ENCODE measurements at regions not wholly inside any gene's neighbourhood (a gene's known extent, or its start where the extent isn't known, plus 50 kb on each side); places are given as distances from the start of the nearest gene placed in this dataset.

DNA sequence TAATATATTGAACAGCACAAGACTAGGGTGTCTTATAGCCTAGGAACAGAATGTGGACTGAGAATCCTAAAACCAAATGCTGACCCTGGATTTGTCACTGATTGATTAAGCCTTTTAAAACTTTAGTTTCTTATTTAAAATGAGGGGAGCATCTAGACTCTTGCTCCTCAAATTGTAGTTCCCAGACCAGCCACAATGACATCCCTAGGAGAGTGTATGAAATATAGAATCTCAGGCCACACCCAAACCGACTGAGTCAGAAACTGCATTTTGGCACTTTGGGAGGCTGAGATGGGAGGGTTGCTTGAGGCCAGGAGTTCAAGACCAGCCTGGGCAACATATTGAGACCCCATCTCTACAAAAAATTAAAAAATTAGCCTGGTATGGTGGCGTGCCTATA is 287.8 kb upstream of the UMPS start:
- H4K20me1 ChIP-seq (ENCODE audit: insufficient read depth, low read depth, low read length): no peaks in the 10 kb centered on the region
- no peaks in the 10 kb centered on the region for H3K27me3 ChIP-seq (ENCODE audit: low read length)
- no peaks in the 10 kb centered on the region for H3K36me3 ChIP-seq (ENCODE audit: insufficient read depth, low read length)
- no peak overlapping the region for H2AFZ ChIP-seq (ENCODE audit: low read length)
- no peak overlapping the region for H3K4me2 ChIP-seq (ENCODE audit: low read depth, low read length, poor library complexity, severe bottlenecking)
- H3K9ac ChIP-seq (ENCODE audit: low read length): no peak overlapping the region
- H3K4me3 ChIP-seq (ENCODE audit: low read length): no peak overlapping the region
- H3K9me2 ChIP-seq (replicated peaks; ENCODE audit: insufficient read depth, low read length): no peaks in the 10 kb centered on the region
- H3K9me3 ChIP-seq (ENCODE audit: low read length): no peaks in the 10 kb centered on the region
- no peak overlapping the region for H3K27ac ChIP-seq (ENCODE audit: low read length)
- no peaks in the 10 kb centered on the region for H3K79me2 ChIP-seq (ENCODE audit: low read length)
- no peaks in the 10 kb centered on the region for H3K4me1 ChIP-seq (ENCODE audit: low read length)
- DNase-seq: no peak

DNA sequence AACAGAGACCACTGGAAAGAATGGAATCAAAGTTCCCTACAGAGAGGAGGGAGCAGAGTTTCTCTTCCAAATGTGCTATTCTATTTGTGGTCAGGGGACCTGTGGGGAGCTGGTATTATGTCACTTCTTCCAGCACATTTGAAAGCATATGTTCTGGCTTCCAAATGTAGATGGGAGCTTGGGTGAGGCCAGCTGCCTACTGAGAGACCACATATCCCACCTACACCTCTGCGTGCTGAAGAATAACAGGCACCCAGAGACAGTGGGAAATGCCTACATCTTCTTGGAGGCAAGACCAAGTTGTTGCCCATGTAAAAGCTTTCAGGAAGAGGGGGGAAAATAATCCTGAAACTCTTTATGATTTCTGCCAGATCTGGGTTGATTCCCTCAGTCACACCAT is 286.8 kb upstream of the UMPS start:
- H3K79me2 ChIP-seq (ENCODE audit: low read length): no peaks in the 10 kb centered on the region
- no peaks in the 10 kb centered on the region for H3K27me3 ChIP-seq (ENCODE audit: low read length)
- no peak for DNase-seq

DNA sequence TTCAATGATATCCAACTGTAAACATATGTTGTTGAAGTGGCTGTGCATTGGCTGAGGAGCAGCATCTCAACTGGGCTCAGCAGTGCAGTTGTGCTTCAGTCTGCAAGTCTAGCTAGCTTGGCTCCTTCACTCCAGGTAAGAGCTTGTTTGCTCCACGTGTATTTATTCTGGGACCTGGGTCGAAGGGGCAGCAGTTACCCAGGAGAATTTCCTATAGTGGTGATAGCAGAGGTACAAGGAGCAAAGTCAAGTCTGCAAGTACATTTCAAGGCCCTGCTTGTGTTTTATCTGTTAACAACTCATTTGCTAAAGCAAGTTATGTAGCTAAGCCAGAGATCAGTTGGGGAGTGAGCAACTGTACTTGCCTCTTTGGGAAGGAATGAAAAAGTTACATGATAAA is 286.2 kb upstream of the UMPS start:
- Histone ChIP-seq H3K9me2 (replicated peaks; ENCODE audit: insufficient read depth, low read length) (no peaks in the 10 kb centered on the region), H2AFZ (ENCODE audit: low read length) (no peak overlapping the region), H3K4me3 (ENCODE audit: low read length) (no peak overlapping the region), H3K27me3 (ENCODE audit: low read length) (no peaks in the 10 kb centered on the region), H3K4me2 (ENCODE audit: low read depth, low read length, poor library complexity, severe bottlenecking) (no peak overlapping the region), H3K9me3 (ENCODE audit: low read length) (no peaks in the 10 kb centered on the region), H3K4me1 (ENCODE audit: low read length) (no peaks in the 10 kb centered on the region), H4K20me1 (ENCODE audit: insufficient read depth, low read depth, low read length) (no peaks in the 10 kb centered on the region), H3K36me3 (ENCODE audit: insufficient read depth, low read length) (no peaks in the 10 kb centered on the region), H3K79me2 (ENCODE audit: low read length) (no peaks in the 10 kb centered on the region), H3K9ac (ENCODE audit: low read length) (no peak overlapping the region), H3K27ac (ENCODE audit: low read length) (no peak overlapping the region)
- no peak for DNase-seq

More for the DNA sequence above, 286.8 kb upstream of the UMPS start:
- Histone ChIP-seq H2AFZ (ENCODE audit: low read length) (no peak overlapping the region), H3K4me2 (ENCODE audit: low read depth, low read length, poor library complexity, severe bottlenecking) (no peak overlapping the region), H3K27ac (ENCODE audit: low read length) (no peak overlapping the region), H3K9me2 (replicated peaks; ENCODE audit: insufficient read depth, low read length) (no peaks in the 10 kb centered on the region), H3K36me3 (ENCODE audit: insufficient read depth, low read length) (no peaks in the 10 kb centered on the region), H3K9me3 (ENCODE audit: low read length) (no peaks in the 10 kb centered on the region), H3K4me3 (ENCODE audit: low read length) (no peak overlapping the region), H3K4me1 (ENCODE audit: low read length) (no peaks in the 10 kb centered on the region), H4K20me1 (ENCODE audit: insufficient read depth, low read depth, low read length) (no peaks in the 10 kb centered on the region), H3K9ac (ENCODE audit: low read length) (no peak overlapping the region)

DNA sequence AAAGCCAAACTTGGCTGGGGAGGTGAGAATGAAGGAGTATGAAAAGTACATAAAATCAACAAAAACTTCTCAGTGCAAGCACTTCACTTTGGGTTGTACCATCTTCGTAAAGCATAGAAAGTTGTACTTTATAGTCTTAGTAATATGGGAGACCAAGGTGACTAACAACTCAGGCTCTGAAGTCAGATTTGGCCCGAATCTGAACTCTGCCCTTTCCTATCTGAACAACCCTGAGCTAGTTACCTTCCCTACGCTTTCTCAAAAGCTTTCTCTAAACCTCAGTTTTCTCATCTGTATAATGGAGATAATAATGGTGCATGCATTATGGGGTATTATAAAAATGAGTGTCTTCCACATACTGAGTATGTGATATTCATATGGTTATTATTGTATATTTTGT is 285.4 kb upstream of the UMPS start:
- Histone ChIP-seq H2AFZ (ENCODE audit: low read length) (no peak overlapping the region), H3K79me2 (ENCODE audit: low read length) (no peaks in the 10 kb centered on the region), H3K9me2 (replicated peaks; ENCODE audit: insufficient read depth, low read length) (no peaks in the 10 kb centered on the region), H3K9ac (ENCODE audit: low read length) (no peak overlapping the region), H3K4me1 (ENCODE audit: low read length) (no peaks in the 10 kb centered on the region), H3K4me2 (ENCODE audit: low read depth, low read length, poor library complexity, severe bottlenecking) (no peak overlapping the region), H4K20me1 (ENCODE audit: insufficient read depth, low read depth, low read length) (no peaks in the 10 kb centered on the region), H3K27me3 (ENCODE audit: low read length) (0 out of 2 replicates have a peak, but pooled peaks cover 2% of the 10 kb centered on the region), H3K36me3 (ENCODE audit: insufficient read depth, low read length) (no peaks in the 10 kb centered on the region), H3K9me3 (ENCODE audit: low read length) (no peaks in the 10 kb centered on the region), H3K4me3 (ENCODE audit: low read length) (no peak overlapping the region), H3K27ac (ENCODE audit: low read length) (no peak overlapping the region)
- no peak for DNase-seq

DNA sequence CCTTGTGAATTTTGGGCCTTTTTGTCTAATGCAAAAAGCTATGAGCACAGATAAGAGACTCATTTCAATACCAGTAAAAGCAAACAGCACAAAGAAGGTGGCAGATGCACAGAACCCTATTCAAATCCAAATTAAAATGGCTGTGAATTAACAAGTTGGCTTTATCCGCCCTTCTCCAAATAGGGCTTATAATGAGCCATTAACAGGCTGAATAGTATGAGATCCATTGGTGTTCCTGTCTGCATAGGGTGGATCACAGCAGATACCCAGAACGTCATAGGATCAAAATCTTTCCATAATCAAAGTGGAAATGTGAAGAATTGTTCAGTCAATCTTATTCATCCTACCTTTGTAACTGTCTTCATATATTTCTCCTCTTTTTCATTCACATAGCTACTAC is 282.4 kb upstream of the UMPS start:
- H3K4me2 ChIP-seq (ENCODE audit: low read depth, low read length, poor library complexity, severe bottlenecking): no peak overlapping the region
- H3K36me3 ChIP-seq (ENCODE audit: insufficient read depth, low read length): no peaks in the 10 kb centered on the region
- DNase-seq: no peak
- H3K4me1 ChIP-seq (ENCODE audit: low read length): no peaks in the 10 kb centered on the region
- H3K9ac ChIP-seq (ENCODE audit: low read length): no peak overlapping the region
- H3K79me2 ChIP-seq (ENCODE audit: low read length): no peaks in the 10 kb centered on the region
- H3K27ac ChIP-seq (ENCODE audit: low read length): no peak overlapping the region
- H3K27me3 ChIP-seq (ENCODE audit: low read length): 0 out of 2 replicates have a peak, but pooled peaks cover 2% of the 10 kb centered on the region
- no peaks in the 10 kb centered on the region for H3K9me3 ChIP-seq (ENCODE audit: low read length)
- H4K20me1 ChIP-seq (ENCODE audit: insufficient read depth, low read depth, low read length): no peaks in the 10 kb centered on the region
- no peak overlapping the region for H2AFZ ChIP-seq (ENCODE audit: low read length)
- no peak overlapping the region for H3K4me3 ChIP-seq (ENCODE audit: low read length)
- H3K9me2 ChIP-seq (replicated peaks; ENCODE audit: insufficient read depth, low read length): no peaks in the 10 kb centered on the region

DNA sequence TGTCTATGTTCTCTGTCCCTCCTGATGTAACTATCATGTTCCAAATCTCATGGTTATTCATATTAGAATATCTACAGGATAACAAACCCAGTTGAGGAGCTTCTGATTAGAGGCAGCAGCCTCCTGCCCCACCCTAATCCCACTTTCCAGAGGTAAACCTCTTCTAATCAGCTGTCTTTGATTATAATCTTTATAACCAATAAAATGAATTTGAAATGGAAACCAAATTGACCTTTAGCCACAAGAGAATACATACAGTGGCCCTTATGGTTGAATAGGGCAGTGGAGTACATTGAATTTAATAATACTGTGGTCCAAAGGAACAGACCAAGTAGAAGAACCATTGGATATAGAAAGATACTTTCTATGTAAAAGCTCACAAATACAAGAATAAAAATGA is 281.3 kb upstream of the UMPS start:
- no peak overlapping the region for H3K4me3 ChIP-seq (ENCODE audit: low read length)
- H4K20me1 ChIP-seq (ENCODE audit: insufficient read depth, low read depth, low read length): no peaks in the 10 kb centered on the region
- H3K4me1 ChIP-seq (ENCODE audit: low read length): no peaks in the 10 kb centered on the region
- H3K9me3 ChIP-seq (ENCODE audit: low read length): no peaks in the 10 kb centered on the region
- H3K79me2 ChIP-seq (ENCODE audit: low read length): no peaks in the 10 kb centered on the region
- no peak for DNase-seq
- H3K4me2 ChIP-seq (ENCODE audit: low read depth, low read length, poor library complexity, severe bottlenecking): no peak overlapping the region
- H3K27me3 ChIP-seq (ENCODE audit: low read length): 0 out of 2 replicates have a peak, but pooled peaks cover 2% of the 10 kb centered on the region
- no peak overlapping the region for H3K9ac ChIP-seq (ENCODE audit: low read length)
- H3K9me2 ChIP-seq (replicated peaks; ENCODE audit: insufficient read depth, low read length): no peaks in the 10 kb centered on the region
- no peak overlapping the region for H2AFZ ChIP-seq (ENCODE audit: low read length)
- no peak overlapping the region for H3K27ac ChIP-seq (ENCODE audit: low read length)
- no peaks in the 10 kb centered on the region for H3K36me3 ChIP-seq (ENCODE audit: insufficient read depth, low read length)

DNA sequence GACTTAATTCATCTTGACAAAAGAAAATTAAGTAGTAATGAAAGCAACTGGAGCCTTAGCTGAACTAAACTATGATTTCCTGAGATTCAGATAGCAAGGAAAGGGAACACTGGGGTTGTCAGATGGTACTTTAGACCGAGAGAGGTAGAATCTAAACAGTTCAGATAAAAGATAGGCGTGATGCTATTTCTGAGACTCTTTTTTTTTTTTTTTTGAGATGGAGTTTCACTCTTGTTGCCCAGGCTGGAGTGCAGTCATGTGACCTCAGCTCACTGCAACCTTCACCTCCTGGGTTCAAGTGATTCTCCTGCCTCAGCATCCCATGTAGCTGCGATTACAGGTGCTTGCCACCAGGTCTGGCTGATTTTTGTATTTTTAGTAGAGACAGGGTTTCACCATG is 279.9 kb upstream of the UMPS start:
- no peak overlapping the region for H3K27ac ChIP-seq (ENCODE audit: low read length)
- no peak overlapping the region for H3K9ac ChIP-seq (ENCODE audit: low read length)
- H3K9me3 ChIP-seq (ENCODE audit: low read length): no peaks in the 10 kb centered on the region
- DNase-seq: no peak
- H3K4me3 ChIP-seq (ENCODE audit: low read length): no peak overlapping the region
- H3K4me1 ChIP-seq (ENCODE audit: low read length): no peaks in the 10 kb centered on the region
- H3K79me2 ChIP-seq (ENCODE audit: low read length): no peaks in the 10 kb centered on the region
- H3K27me3 ChIP-seq (ENCODE audit: low read length): 0 out of 2 replicates have a peak, but pooled peaks cover 2% of the 10 kb centered on the region
- no peaks in the 10 kb centered on the region for H3K9me2 ChIP-seq (replicated peaks; ENCODE audit: insufficient read depth, low read length)
- H4K20me1 ChIP-seq (ENCODE audit: insufficient read depth, low read depth, low read length): no peaks in the 10 kb centered on the region
- H2AFZ ChIP-seq (ENCODE audit: low read length): no peak overlapping the region
- no peaks in the 10 kb centered on the region for H3K36me3 ChIP-seq (ENCODE audit: insufficient read depth, low read length)
- H3K4me2 ChIP-seq (ENCODE audit: low read depth, low read length, poor library complexity, severe bottlenecking): no peak overlapping the region

DNA sequence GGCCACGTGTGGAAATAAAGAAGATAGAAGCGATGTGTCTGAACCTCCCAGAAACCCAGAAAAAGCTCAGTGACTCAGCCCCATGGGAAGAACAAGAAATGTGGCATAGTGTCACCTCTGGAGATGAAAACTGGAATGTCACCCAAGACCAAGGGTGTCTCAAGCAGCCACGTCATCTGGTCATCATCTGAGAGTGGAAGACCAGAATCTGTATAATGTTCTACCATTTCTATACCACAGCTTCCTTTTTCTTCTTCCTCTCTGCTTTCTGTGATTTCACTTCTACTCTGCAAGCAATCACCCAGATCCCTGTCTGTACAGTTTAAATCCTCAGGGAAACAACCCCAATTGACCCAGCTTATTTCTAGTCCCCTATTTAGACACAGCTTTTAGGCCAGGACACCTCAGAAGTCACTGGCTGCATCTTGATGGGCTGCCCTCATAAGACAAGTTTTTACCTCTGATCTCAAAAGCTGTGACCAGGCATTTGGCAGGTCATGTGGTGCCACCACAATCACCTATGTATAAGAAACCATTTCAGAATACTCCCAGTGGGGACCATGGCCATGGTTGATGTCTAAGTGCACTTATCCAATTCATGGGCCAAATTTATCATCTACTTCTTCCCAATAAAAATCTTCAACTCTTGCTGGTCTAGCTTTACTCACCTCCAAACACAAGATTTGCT is 278.5 kb upstream of the UMPS start:
- H3K4me3 ChIP-seq (ENCODE audit: low read length): no peak overlapping the region
- H3K27ac ChIP-seq (ENCODE audit: low read length): no peak overlapping the region
- H3K9me3 ChIP-seq (ENCODE audit: low read length): no peaks in the 10 kb centered on the region
- H3K79me2 ChIP-seq (ENCODE audit: low read length): no peaks in the 10 kb centered on the region
- H3K9me2 ChIP-seq (replicated peaks; ENCODE audit: insufficient read depth, low read length): no peaks in the 10 kb centered on the region
- no peak overlapping the region for H3K4me2 ChIP-seq (ENCODE audit: low read depth, low read length, poor library complexity, severe bottlenecking)
- no peaks in the 10 kb centered on the region for H3K4me1 ChIP-seq (ENCODE audit: low read length)
- no peaks in the 10 kb centered on the region for H3K36me3 ChIP-seq (ENCODE audit: insufficient read depth, low read length)
- no peak overlapping the region for H3K9ac ChIP-seq (ENCODE audit: low read length)
- H2AFZ ChIP-seq (ENCODE audit: low read length): no peak overlapping the region
- H3K27me3 ChIP-seq (ENCODE audit: low read length): 0 out of 2 replicates have a peak, but pooled peaks cover 2% of the 10 kb centered on the region
- no peak for DNase-seq
- H4K20me1 ChIP-seq (ENCODE audit: insufficient read depth, low read depth, low read length): no peaks in the 10 kb centered on the region

Measured in Karpas-422 (cell line).